Stomach (tissue), 8 donors: ENCODE measurements at regions not wholly inside any gene's neighbourhood (a gene's known extent, or its start where the extent isn't known, plus 50 kb on each side); places are given as distances from the start of the nearest gene placed in this dataset.

Experiments
- DNase-seq, 2 donors: peaks; one replicate each; pipeline versions ENCODE4 v3.0.0 to v3.0.0-alpha.2; 2013 to 2019
- H3K27ac ChIP-seq, 5 donors: fragments of 200-600 bp in 4 of 5; sonication (generic) in 4 of 5; one replicate each; pipeline ENCODE4 v1.5.1; 2013 to 2019; ENCODE audit warnings: mild to moderate bottlenecking in 1 of 5, moderate library complexity in 1 of 5
- H3K27me3 ChIP-seq, 3 donors: fragments of 200-600 bp; sonication (generic); one replicate each; pipeline ENCODE4 v1.5.1; 2017 to 2019; ENCODE audit warnings: mixed run types in 1 of 3
- H3K36me3 ChIP-seq, 4 donors: fragments of 200-600 bp; sonication (generic); 1 replicate in 3 of 4; 2 replicates in 1 of 4; pipeline ENCODE4 v1.5.1; 2016 to 2019
- H3K4me1 ChIP-seq, 4 donors: fragments of 200-600 bp; sonication (generic); one replicate each; pipeline ENCODE4 v1.5.1; 2016 to 2019
- H3K4me3 ChIP-seq, 4 donors: fragments of 200-600 bp; sonication (generic) in 3 of 4; one replicate each; pipeline ENCODE4 v1.5.1; 2016 to 2019; ENCODE audit warnings: mild to moderate bottlenecking in 1 of 4
- H3K9me3 ChIP-seq, 4 donors: fragments of 200-600 bp; sonication (generic); one replicate each; pipeline ENCODE4 v1.5.1; 2016 to 2019
- CTCF ChIP-seq, 7 experiments: fragments of 450-650 bp in 4 of 7; fragments of 200-600 bp in 3 of 7; sonication (generic) in 3 of 7; IDR thresholded peaks; one replicate each; pipeline ENCODE4 v1.5.1; 2016 to 2019; ENCODE audit warnings: antibody characterized with exemption in 7 of 7, control low read depth in 2 of 7, mild to moderate bottlenecking in 1 of 7
- EP300 ChIP-seq: sonication (generic); formaldehyde crosslinking; IDR thresholded peaks from one replicate; pipeline ENCODE4 v1.6.1; 2017; ENCODE audit warnings: antibody characterized with exemption
- POLR2A ChIP-seq, 4 donors: fragments of 450-650 bp; IDR thresholded peaks; one replicate each; pipeline ENCODE4 v1.6.1; 2016; ENCODE audit warnings: antibody characterized with exemption in 4 of 4, control low read depth in 2 of 4, mild to moderate bottlenecking in 1 of 4, moderate library complexity in 1 of 4
- POLR2AphosphoS5 ChIP-seq, 3 donors: sonication (generic); formaldehyde crosslinking; IDR thresholded peaks; one replicate each; pipeline ENCODE4 v1.6.1; 2016; ENCODE audit warnings: antibody characterized with exemption in 3 of 3
- WGBS, 5 donors: extraction: QIAGEN DNeasy Blood & Tissue Kit in 3 of 5; methylation state at CpG; one replicate each; pipeline versions ENCODE4 v1.1.5 to v1.1.7; 2013 to 2018; 5-methylcytosine and 5-hydroxymethylcytosine counted together
- intact Hi-C: fragments of 100-400 bp; cut with DNase I; formaldehyde crosslinking; loops from one replicate; pipeline ENCODE4 v1.15.1; 2023; ENCODE audit warnings: low total_unique reads
- donor health status: healthy with polysubstance abuse.
- donor health status: Bipolar disorder and iron deficiency.
- donor health status: healthy.

GRCh38 chr3:86787091-86787490, 203.9 kb downstream of the VGLL3 start:
- no peak for DNase-seq
- intact Hi-C loops, result no loop called here
- no peaks in the 10 kb centered on the region for H3K9me3 ChIP-seq
- H3K36me3 ChIP-seq, result no peaks in the 10 kb centered on the region
- no peak overlapping the region for H3K27ac ChIP-seq
- H3K27me3 ChIP-seq, result no peaks in the 10 kb centered on the region
- no peaks in the 10 kb centered on the region for H3K4me1 ChIP-seq
- WGBS, 5 donors, result 32 to 51% (median 42%) methylated on average over 2 of the region's 2 CpGs
- no peak overlapping the region for H3K4me3 ChIP-seq
- TF ChIP-seq POLR2A (IDR thresholded peaks at IDR 0.05) (no peak), POLR2AphosphoS5 (IDR thresholded peaks at IDR 0.05) (no peak), EP300 (no peak), CTCF (IDR thresholded peaks at IDR 0.05) (no peak)

- H3K27me3 ChIP-seq, result no peaks in the 10 kb centered on the region
- no peak for TF ChIP-seq POLR2A (IDR thresholded peaks at IDR 0.05)
- no peak for TF ChIP-seq EP300
- no peak overlapping the region for H3K27ac ChIP-seq
- no peak overlapping the region for H3K4me3 ChIP-seq
- no peaks in the 10 kb centered on the region for H3K9me3 ChIP-seq
- H3K36me3 ChIP-seq, result no peaks in the 10 kb centered on the region
- intact Hi-C loops, result no loop called here
- H3K4me1 ChIP-seq, result no peaks in the 10 kb centered on the region
- DNase-seq, result peak in 1 of 2 donors; percentile 23
- 6 to 26% (median 14%) methylated on average over 1 of the region's 1 CpG for WGBS, 5 donors
These were observed 205.6 kb downstream of the VGLL3 start for GRCh38 chr3:86785386-86785785.

GRCh38 chr3:86782866-86783265, 208.1 kb downstream of the VGLL3 start:
- no peaks in the 10 kb centered on the region for H3K27me3 ChIP-seq
- no peak for TF ChIP-seq POLR2A (IDR thresholded peaks at IDR 0.05)
- no peak for TF ChIP-seq POLR2AphosphoS5 (IDR thresholded peaks at IDR 0.05)
- no peak for TF ChIP-seq EP300
- TF ChIP-seq CTCF (IDR thresholded peaks at IDR 0.05), result no peak
- no peak for DNase-seq
- WGBS, 5 donors, result 39 to 60% (median 53%) methylated on average over 4 of the region's 4 CpGs
- intact Hi-C loops, result no loop called here
- H3K9me3 ChIP-seq, result no peaks in the 10 kb centered on the region
- H3K4me3 ChIP-seq, result no peak overlapping the region
- no peaks in the 10 kb centered on the region for H3K4me1 ChIP-seq
- H3K27ac ChIP-seq, result no peak overlapping the region
- no peaks in the 10 kb centered on the region for H3K36me3 ChIP-seq

- H3K36me3 ChIP-seq, result no peaks in the 10 kb centered on the region
- H3K27ac ChIP-seq, result no peak overlapping the region
- H3K27me3 ChIP-seq, result no peaks in the 10 kb centered on the region
- intact Hi-C loops, result no loop called here
- TF ChIP-seq POLR2AphosphoS5 (IDR thresholded peaks at IDR 0.05) (no peak), POLR2A (IDR thresholded peaks at IDR 0.05) (no peak), EP300 (no peak), CTCF (IDR thresholded peaks at IDR 0.05) (no peak)
- no peak for DNase-seq
- 15 to 32% (median 30%) methylated on average over 2 of the region's 2 CpGs for WGBS, 5 donors
- no peaks in the 10 kb centered on the region for H3K4me1 ChIP-seq
- no peak overlapping the region for H3K4me3 ChIP-seq
- H3K9me3 ChIP-seq, result no peaks in the 10 kb centered on the region
These were observed 208.7 kb downstream of the VGLL3 start for GRCh38 chr3:86782286-86782685.

GRCh38 chr3:86774082-86774691, 216.8 kb downstream of the VGLL3 start:
- Histone ChIP-seq H3K4me3 (no peak overlapping the region), H3K36me3 (no peaks in the 10 kb centered on the region), H3K27ac (no peak overlapping the region), H3K27me3 (no peaks in the 10 kb centered on the region), H3K4me1 (no peaks in the 10 kb centered on the region), H3K9me3 (no peaks in the 10 kb centered on the region)
- WGBS, 5 donors, result 27 to 32% (median 30%) methylated on average over 3 of the region's 3 CpGs
- TF ChIP-seq POLR2A (IDR thresholded peaks at IDR 0.05) (no peak), EP300 (no peak), CTCF (IDR thresholded peaks at IDR 0.05) (peak in 4 of 7 experiments; percentile 16 to 51 (median 43)), POLR2AphosphoS5 (IDR thresholded peaks at IDR 0.05) (no peak)
- intact Hi-C loops, result loop anchor here (5.0 to 10.0 kb wide), 2 partner anchors 308 to 391 kb away; no protein-coding TSS in a partner anchor
- DNase-seq, result peak in 1 of 2 donors; percentile 68
